Body of pancreas (tissue), 4 donors: ENCODE measurements at regions not wholly inside any gene's neighbourhood (a gene's known extent, or its start where the extent isn't known, plus 50 kb on each side); places are given as distances from the start of the nearest gene placed in this dataset.

Source experiments
- ATAC-seq: fragments of 150-250 bp; one replicate; pipeline ENCODE4 v1.9.1; 2016
- DNase-seq, 4 donors: peaks; one replicate each; pipeline ENCODE4 v3.0.0-alpha.2; 2019
- H3K27ac ChIP-seq, 4 donors: fragments of 200-600 bp; sonication (generic); 1 replicate in 3 of 4; 2 replicates in 1 of 4; pipeline versions ENCODE4 v1.5.1 to v1.6.1; 2016 to 2019; ENCODE audit warnings: mild to moderate bottlenecking in 1 of 4, mixed read lengths in 1 of 4, moderate library complexity in 1 of 4
- H3K27me3 ChIP-seq, 2 donors: fragments of 200-600 bp; sonication (generic); one replicate each; pipeline ENCODE4 v1.6.0; 2016; ENCODE audit warnings: mild to moderate bottlenecking in 1 of 2
- H3K36me3 ChIP-seq, 2 donors: fragments of 200-600 bp; sonication (generic); replicated peaks in 1 of 2; 2 replicates each; pipeline ENCODE4 v1.5.1; 2016; ENCODE audit warnings: low read depth in 2 of 2; ENCODE audit not compliant: insufficient read depth in 1 of 2
- H3K4me1 ChIP-seq: fragments of 200-600 bp; sonication (generic); one replicate; pipeline ENCODE4 v1.6.0; 2016
- H3K4me3 ChIP-seq, 2 donors: fragments of 200-600 bp; sonication (generic); 1 replicate in 1 of 2; 2 replicates in 1 of 2; pipeline ENCODE4 v1.5.1; 2016 to 2019
- H3K9me3 ChIP-seq, 3 donors: fragments of 200-600 bp; sonication (generic); 1 replicate in 2 of 3; 2 replicates in 1 of 3; pipeline ENCODE4 v1.5.1; 2016
- POLR2A ChIP-seq, 3 donors: fragments of 450-650 bp; IDR thresholded peaks; one replicate each; pipeline ENCODE4 v1.6.1; 2016; ENCODE audit warnings: antibody characterized with exemption in 3 of 3, mild to moderate bottlenecking in 2 of 3
- WGBS, 2 donors: methylation state at CpG; one replicate each; pipeline ENCODE4 v1.1.5; 2017; 5-methylcytosine and 5-hydroxymethylcytosine counted together
- intact Hi-C: fragments of 100-400 bp; cut with DNase I; formaldehyde crosslinking; loops from one replicate; pipeline ENCODE4 v1.15.1; 2023
- TF ChIP-seq, protein P1 (sequence below), 7 experiments: fragments of 450-650 bp in 4 of 7; fragments of 200-600 bp in 3 of 7; sonication (generic) in 3 of 7; IDR thresholded peaks; one replicate each; pipeline ENCODE4 v1.5.1; 2016 to 2019; ENCODE audit warnings: antibody characterized with exemption in 7 of 7

DNA sequence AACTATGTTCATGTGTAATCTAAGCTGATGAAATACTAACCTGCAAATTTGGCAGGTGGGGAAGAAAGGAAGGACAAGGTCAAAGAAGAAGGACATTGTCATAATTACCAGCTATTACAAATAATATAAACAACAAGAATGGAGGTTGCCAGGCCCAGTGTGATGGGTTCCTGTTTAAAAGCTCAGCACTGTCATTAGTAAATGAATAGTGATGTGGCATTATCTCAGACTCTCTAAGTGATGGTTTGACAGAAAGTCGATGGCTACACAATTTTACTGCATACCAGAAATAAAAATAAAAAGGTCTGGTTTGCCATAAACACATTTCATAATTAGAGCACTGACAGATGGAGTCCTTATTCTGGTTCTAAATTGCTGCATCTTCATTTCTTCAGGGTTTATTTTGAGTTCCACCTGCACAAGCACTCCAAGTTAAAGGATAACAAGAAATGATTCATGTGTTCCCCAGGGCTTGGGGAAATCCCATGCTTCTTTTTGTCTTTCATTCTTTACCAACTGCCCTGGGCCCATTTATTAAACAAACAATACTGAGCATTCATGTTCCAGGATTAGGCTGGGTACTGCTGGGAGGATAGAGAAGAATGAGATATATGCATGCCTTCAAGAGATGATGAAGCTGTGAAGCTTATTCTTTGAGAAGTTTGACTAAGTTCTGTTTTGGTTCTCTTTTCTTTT, 367.8 kb upstream of the RASGEF1B start:
- no peaks in the 10 kb centered on the region for H3K27me3 ChIP-seq
- intact Hi-C loops: no loop called here
- H3K27ac ChIP-seq: no peak overlapping the region
- 33 to 42% methylated on average over 1 of the region's 1 CpG for WGBS, 2 donors
- no peak for DNase-seq
- H3K4me3 ChIP-seq: no peak overlapping the region
- no peak for TF ChIP-seq POLR2A (IDR thresholded peaks at IDR 0.05)
- TF ChIP-seq, protein P1, sequence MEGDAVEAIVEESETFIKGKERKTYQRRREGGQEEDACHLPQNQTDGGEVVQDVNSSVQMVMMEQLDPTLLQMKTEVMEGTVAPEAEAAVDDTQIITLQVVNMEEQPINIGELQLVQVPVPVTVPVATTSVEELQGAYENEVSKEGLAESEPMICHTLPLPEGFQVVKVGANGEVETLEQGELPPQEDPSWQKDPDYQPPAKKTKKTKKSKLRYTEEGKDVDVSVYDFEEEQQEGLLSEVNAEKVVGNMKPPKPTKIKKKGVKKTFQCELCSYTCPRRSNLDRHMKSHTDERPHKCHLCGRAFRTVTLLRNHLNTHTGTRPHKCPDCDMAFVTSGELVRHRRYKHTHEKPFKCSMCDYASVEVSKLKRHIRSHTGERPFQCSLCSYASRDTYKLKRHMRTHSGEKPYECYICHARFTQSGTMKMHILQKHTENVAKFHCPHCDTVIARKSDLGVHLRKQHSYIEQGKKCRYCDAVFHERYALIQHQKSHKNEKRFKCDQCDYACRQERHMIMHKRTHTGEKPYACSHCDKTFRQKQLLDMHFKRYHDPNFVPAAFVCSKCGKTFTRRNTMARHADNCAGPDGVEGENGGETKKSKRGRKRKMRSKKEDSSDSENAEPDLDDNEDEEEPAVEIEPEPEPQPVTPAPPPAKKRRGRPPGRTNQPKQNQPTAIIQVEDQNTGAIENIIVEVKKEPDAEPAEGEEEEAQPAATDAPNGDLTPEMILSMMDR (IDR thresholded peaks at IDR 0.05): no peak
- no peaks in the 10 kb centered on the region for H3K9me3 ChIP-seq
- H3K4me1 ChIP-seq: no peaks in the 10 kb centered on the region
- ATAC-seq: no peak
- no peaks in the 10 kb centered on the region for H3K36me3 ChIP-seq

DNA sequence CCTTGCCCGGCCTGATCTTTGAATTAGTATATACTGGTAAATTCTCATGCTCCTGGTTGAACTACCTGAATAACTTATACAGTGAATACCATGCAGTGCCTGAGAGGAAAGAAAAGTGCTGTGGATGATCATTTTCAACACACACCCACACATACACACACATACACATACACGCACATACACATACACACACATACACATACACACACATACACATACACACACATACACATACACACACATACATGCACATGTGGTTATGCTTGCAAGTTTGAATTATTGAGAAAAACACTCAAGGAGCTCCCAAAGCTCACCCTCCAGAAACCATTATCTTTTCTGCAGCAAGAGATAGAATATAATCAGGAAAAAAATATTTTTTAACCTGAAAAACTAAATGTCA, 366.9 kb upstream of the RASGEF1B start:
- DNase-seq (no peak), ATAC-seq (no peak)
- no peaks in the 10 kb centered on the region for H3K27me3 ChIP-seq
- H3K4me3 ChIP-seq: no peak overlapping the region
- H3K4me1 ChIP-seq: no peaks in the 10 kb centered on the region
- WGBS, 2 donors: 71 to 75% methylated on average over 2 of the region's 2 CpGs
- no peaks in the 10 kb centered on the region for H3K36me3 ChIP-seq
- intact Hi-C loops: no loop called here
- H3K27ac ChIP-seq: no peak overlapping the region
- H3K9me3 ChIP-seq: no peaks in the 10 kb centered on the region
- TF ChIP-seq, protein P1 (IDR thresholded peaks at IDR 0.05): no peak
- TF ChIP-seq POLR2A (IDR thresholded peaks at IDR 0.05): no peak

DNA sequence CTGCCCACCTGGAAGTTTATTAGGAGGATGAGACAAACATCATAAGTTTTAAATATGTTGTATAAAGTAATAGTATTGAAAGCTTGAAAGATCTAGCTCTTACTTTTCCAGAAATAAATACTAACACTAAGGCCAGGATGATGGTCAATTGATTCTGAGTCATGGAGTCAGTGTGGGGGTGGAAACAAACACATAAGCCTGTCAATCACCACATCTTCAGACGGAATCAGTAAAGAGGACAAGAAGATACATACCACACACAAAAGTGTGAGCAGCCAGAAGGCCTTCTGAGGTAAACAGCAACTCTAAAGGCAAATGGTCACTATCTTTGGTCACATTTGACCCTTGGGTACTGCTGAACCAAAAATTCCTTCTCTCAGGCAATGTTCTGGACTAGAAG, 365.0 kb upstream of the RASGEF1B start:
- TF ChIP-seq, protein P1 (IDR thresholded peaks at IDR 0.05): no peak
- WGBS, 2 donors: 23 to 69% methylated on average over 1 of the region's 1 CpG
- ATAC-seq: no peak

DNA sequence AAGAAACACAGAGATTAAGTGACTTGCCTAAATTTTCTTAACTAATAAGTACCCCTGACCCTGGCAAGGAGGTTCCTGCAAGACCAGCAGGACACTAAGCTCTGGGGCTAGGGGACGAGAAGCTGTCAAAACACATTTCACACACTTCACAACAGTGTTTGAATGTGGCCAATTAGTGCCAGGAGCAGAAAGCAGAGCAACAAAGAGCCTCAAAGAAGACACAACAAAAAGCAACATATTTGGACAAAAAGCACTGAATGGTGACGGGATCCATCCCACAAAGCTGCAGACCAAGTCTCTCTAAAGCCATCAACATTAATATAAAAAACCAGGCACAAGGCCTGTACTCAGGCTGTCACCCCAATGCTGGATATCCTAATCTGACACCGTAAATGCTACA, 361.9 kb upstream of the RASGEF1B start:
- ATAC-seq (no peak), DNase-seq (no peak)
- no peaks in the 10 kb centered on the region for H3K36me3 ChIP-seq
- H3K9me3 ChIP-seq: no peaks in the 10 kb centered on the region
- peaks cover 4% of the 10 kb centered on the region for H3K4me1 ChIP-seq
- H3K4me3 ChIP-seq: no peak overlapping the region
- H3K27ac ChIP-seq: no peak overlapping the region
- intact Hi-C loops: no loop called here
- TF ChIP-seq POLR2A (IDR thresholded peaks at IDR 0.05): no peak
- TF ChIP-seq, protein P1 (IDR thresholded peaks at IDR 0.05): no peak
- no peaks in the 10 kb centered on the region for H3K27me3 ChIP-seq
- WGBS, 2 donors: 87 to 93% methylated on average over 3 of the region's 3 CpGs

More for the DNA sequence above, 365.0 kb upstream of the RASGEF1B start:
- no peak overlapping the region for H3K4me3 ChIP-seq
- no peak for DNase-seq
- no peaks in the 10 kb centered on the region for H3K4me1 ChIP-seq
- H3K9me3 ChIP-seq: no peaks in the 10 kb centered on the region
- intact Hi-C loops: no loop called here
- no peak overlapping the region for H3K27ac ChIP-seq
- no peaks in the 10 kb centered on the region for H3K36me3 ChIP-seq
- H3K27me3 ChIP-seq: no peaks in the 10 kb centered on the region

DNA sequence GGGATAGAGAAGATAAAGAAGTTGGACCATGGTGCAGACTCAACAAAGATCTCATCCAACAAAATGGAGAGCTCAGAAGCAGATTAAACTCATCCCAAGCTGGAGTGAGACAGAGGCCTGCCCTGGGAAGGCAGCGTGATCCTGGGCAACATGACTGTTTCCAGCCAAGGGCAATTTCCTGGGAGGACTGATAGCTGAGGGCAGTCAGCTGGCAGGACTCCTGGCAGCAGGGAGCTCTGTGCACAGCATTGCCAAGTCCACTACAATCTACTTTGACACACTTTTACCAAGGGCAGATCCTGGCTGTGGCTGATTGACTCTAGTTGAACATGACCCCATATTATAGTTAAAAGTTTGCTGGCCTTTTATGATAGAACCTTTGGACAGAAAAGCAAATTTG, 357.3 kb upstream of the RASGEF1B start:
- H3K27ac ChIP-seq: no peak overlapping the region
- peaks cover 4% of the 10 kb centered on the region for H3K4me1 ChIP-seq
- H3K9me3 ChIP-seq: no peaks in the 10 kb centered on the region
- no peaks in the 10 kb centered on the region for H3K27me3 ChIP-seq
- ATAC-seq (peak; percentile 30), DNase-seq (peak; percentile 25 to 75 (median 52))
- intact Hi-C loops: no loop called here
- no peak overlapping the region for H3K4me3 ChIP-seq
- H3K36me3 ChIP-seq: no peaks in the 10 kb centered on the region
- whole genome bisulfite sequencing, 2 donors: 21 to 33% methylated on average over 1 of the region's 1 CpG
- no peak for TF ChIP-seq POLR2A (IDR thresholded peaks at IDR 0.05)
